A172 (cell line): ENCODE measurements at regions not wholly inside any gene's neighbourhood (a gene's known extent, or its start where the extent isn't known, plus 50 kb on each side); places are given as distances from the start of the nearest gene placed in this dataset.
"Not testable (repeated sequence)": the region's sequence is repeated elsewhere in the genome, so short reads cannot be mapped to it uniquely, and the experiment has no call there.

Experiments
- DNase-seq: peaks from one replicate; pipeline ENCODE4 v3.0.0-alpha.2; 2015; ENCODE audit warnings: low spot score

GRCh38 chr11:23143022-23143421 lies 282.7 kb upstream of the CCDC179 start:
- no peak for DNase-seq

DNA sequence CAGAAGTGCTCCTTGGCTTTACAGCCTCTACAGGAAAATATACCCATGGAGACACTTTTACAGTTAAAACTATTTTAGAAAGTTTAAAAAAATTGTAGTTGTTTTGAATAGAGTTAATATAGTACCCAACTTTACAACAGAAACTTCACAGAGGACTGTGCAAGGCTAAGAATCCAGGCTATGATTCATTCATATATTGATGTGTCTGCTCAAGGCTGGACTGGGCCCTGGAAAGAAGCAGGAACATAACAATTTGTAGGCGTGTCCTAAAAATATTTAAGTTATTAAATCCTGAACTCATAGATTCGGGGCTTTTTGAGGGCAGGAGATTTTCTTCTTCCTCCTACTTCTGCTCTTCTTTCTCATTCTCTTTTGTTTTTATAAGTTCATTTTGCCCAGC lies 291.5 kb upstream of the CCDC179 start:
- no peak for DNase-seq

- no peak for DNase-seq
These were observed 295.2 kb upstream of the CCDC179 start for GRCh38 chr11:23155503-23155902.

DNA sequence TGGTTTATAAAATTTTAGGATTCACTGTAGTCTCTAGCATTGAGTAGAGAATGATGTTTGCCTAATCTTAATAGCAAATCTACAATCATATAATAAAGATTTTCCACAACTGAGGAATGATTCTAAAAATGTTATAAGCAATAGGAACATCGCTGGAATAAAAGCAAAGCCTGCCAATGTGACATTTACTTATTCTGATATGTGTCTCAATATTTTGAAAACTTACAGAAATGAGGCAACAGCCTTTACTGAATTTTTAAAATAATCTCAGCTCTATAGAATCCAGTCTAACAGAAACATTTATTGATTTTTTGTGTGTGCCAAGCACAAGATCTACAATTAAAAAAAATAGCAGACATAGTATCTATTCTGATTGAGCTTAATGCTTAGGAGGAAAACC lies 303.7 kb upstream of the CCDC179 start:
- no peak for DNase-seq

DNA sequence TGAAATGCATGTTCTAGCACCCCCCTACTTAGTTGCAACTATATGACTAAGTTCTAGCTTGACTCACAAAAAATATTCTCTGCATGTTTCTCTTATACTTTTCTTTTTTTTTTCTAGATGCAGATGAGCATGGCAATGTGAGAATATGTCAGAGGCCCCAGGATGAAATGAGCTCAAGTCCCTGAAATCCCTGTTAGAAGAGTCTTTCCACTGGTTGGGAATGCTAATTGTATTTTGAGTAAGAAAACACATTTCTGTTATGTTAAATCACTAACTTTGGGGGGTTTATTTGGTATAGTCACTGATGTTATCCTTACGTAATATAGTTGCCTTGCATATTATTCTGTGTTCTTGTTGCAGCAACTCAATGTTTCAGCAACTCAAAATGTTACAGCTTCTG lies 306.1 kb upstream of the CCDC179 start:
- DNase-seq, result no peak

GRCh38 chr11:23179609-23180008 lies 319.3 kb upstream of the CCDC179 start:
- DNase-seq, result no peak

DNA sequence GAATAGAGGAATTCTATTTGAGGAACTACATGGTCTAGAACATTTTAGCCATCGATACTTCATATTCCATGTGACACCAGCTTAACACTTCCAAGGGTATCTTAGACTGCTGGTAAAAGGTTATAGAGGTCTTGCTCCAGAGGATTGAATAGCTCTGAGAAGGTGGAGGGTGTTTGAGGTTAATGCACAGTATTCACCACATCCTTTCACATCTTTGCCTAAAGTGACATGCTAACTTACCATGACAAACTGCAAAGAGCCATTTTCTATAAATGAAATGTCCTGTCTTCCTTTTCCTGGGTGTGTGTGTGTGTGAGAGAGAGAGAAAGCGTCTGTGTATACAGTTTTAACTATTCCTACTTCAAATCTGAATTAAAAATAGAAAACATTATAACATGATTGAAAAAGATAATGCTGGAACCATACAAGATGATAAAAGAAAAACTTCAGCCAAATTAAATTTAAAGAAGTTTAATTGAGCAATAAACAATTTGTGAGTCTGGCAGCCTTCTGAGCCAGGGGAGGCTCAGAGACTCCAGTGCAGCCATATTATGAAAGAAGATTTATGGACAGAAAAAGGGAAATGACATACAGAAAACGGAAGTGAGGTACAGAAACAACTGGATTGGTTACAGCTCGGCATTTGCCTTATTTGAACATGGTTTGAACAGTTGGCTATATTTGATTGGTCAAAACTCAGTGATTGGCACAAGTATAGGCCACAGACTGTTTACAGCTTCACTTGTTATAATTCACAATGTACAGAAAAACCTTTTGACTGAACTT lies 320.9 kb upstream of the CCDC179 start:
- no peak for DNase-seq

DNA sequence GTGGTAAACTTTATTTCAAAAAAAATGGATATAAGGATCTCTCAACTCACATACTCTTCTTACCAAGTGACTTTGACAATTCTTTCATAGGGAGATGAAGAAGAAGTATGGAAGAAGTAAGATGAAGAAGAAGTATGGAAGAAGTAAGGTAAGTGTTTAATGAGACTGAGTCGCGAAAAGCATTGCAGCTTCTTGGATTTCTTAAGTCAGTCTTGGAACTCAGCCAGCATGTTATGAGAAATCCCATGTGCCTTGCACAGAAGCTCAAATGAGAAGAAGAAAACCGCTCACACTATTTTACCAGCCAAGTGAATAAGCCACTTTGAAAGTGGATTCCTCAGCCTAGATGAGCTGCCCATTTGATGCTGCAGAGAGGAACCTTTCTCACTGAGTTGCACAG lies 332.0 kb upstream of the CCDC179 start:
- no peak for DNase-seq

- DNase-seq, result no peak
These were observed 341.8 kb upstream of the CCDC179 start for GRCh38 chr11:23201936-23202522.

GRCh38 chr11:23202611-23203010 lies 342.3 kb upstream of the CCDC179 start:
- no peak for DNase-seq

DNA sequence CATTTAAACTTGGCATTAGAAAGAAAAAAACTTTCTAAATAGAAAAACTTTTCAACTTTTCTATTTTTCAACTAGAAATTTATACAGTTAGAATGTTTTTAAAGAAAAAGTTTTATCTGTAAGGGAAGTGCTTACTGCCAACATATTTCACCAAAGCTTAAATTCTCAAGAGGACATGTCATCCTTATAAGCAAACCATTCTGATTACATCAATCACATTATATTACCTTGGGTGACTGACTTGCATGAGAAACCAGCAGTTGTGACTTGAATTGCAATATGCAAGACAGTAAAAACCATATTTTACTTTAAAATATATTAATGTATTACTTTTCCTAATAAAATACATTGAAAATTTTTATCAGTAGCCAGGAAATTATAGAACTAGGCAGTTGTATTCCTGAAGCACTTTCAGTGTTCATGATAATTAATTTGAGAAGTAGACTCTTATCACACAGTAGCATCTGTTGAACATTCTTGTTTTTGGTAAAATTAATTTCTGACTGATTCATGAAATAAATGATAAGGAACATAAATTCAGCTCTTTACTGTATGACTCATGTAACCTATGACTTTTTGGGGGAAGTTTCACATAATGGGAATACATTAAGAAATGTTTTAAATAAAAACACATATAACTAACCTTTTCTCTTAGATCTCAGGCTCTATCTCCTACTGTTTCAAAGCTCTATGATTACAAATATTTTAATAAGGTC lies 345.0 kb upstream of the CCDC179 start:
- DNase-seq, result peak; percentile 41

- peak; percentile 25 for DNase-seq
These were observed 346.6 kb upstream of the CCDC179 start for GRCh38 chr11:23206741-23207336.

- peak; percentile 45 for DNase-seq
These were observed 350.9 kb upstream of the CCDC179 start for GRCh38 chr11:23211221-23211620.

DNA sequence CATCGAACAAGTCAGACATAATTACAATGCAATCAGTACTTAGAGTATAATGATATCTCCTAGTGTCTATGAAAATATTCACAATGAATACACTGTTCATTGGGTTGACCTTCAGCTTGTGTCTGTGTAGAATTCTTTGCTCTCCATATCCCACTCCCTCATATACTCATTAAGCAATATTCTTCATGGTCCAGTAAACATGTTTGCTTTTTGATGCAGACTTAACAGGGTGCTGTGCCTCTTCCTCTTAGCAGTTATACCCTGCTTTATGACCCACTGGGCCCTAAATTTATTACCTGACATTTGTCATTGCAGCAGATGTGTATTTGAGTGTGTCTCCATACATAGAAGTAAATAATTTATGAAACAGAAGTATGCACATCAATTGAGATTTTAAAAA lies 352.5 kb upstream of the CCDC179 start:
- DNase-seq, result no peak

GRCh38 chr11:23217072-23217471 lies 356.8 kb upstream of the CCDC179 start:
- DNase-seq, result no peak

- not testable (repeated sequence) for DNase-seq
These were observed 359.8 kb upstream of the CCDC179 start for GRCh38 chr11:23220086-23220485.

DNA sequence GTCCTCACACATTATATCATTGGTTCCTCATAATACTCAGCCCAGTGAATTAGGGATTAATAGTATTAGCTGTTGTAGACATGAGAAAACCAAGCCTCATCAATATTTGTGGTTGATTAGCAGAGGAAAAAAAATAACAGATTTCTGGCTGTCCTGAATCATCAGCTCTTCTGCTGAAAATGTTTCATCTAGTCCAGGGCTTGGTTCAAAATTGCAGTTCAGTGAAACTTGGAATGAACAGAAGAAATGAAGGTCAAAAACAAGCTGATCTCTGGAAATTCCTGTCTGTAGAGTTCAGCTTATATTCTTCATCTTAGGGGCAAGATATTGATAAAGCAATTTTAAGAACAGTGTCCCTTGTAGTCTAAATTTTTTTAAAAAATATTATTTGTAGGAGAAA lies 361.1 kb upstream of the CCDC179 start:
- no peak for DNase-seq

DNA sequence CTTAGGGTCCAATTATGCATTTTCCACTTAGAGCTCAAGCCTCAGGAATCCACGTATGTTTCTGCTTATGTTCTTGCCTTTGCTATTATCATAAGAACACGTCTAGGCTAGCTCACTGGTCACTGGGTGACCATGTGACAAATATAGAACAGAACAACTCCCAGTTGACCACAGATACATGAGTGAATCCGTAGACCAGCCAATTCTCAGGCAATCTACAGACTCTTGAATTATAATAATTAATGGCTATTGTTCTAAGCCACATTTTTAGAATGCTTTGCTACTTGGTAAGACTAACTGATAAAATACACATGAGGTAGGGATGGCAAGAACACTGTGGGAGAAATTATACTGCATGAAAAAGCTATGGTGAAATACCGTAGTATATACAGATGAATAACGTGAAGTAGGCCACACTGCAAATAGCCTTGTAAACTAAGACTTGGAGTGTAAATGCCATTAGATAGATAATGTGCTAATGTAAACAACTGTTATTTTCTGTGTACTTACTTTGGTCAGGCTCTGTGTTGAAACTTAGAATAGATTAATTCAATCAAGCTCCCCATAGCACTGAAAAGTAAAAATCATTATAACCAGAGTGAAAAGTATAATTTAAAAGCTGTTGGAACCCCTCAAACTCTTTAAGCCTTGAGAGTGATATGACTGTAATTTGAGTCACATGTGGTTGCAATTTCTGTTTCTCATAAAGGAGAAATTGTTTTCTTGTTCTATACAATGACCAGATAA lies 366.2 kb upstream of the CCDC179 start:
- peak; percentile 8 for DNase-seq

- DNase-seq, result no peak
These were observed 366.8 kb upstream of the CCDC179 start for GRCh38 chr11:23227078-23227445.

- no peak for DNase-seq
These were observed 372.4 kb upstream of the CCDC179 start for GRCh38 chr11:23232652-23233051.

DNA sequence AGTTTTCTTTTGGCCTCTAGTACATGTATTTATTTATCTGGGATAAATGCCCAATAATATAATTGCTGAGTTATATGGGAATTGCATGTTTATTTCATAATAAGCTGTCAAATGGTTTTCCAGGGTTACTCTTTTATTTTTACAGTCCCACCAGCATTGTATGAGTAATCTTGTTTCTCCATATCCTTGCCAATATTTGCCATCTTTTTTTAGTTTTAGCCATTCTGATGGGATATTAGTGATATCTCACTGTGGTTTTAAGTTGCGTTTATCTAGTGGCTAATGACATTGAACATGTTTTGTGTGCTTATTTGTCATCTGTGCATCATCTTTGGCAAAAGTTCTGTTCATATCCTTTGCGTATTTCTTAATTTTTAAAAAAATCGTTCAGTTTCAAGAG lies 372.8 kb upstream of the CCDC179 start:
- DNase-seq, result peak; percentile 7
